GM10248 (cell line): ENCODE measurements at regions not wholly inside any gene's neighbourhood (a gene's known extent, or its start where the extent isn't known, plus 50 kb on each side); places are given as distances from the start of the nearest gene placed in this dataset.

ENCODE experiments used
- CTCF ChIA-PET: fragments of 300-600 bp; sonication (Branson Sonifier 250); formaldehyde crosslinking; extraction: SDS; loops from one replicate; lab custom pipeline; 2021; ENCODE audit warnings: antibody characterized with exemption; lab: Yijun Ruan, JAX
- POLR2A ChIA-PET: fragments of 350-650 bp; sonication (Branson Sonifier 250); formaldehyde crosslinking; extraction: SDS; loops from one replicate; lab custom pipeline; 2020; ENCODE audit warnings: antibody characterized with exemption; lab: Yijun Ruan, JAX
- DNase-seq: peaks from one replicate; pipeline ENCODE4 v3.0.0; 2012; ENCODE audit errors: extremely low spot score
- CTCF ChIP-seq: IDR thresholded peaks from 2 replicates; pipeline ENCODE4 v1.5.1; 2012; ENCODE audit warnings: mild to moderate bottlenecking, low read depth; ENCODE audit errors: extremely low read depth, missing control alignments, control extremely low read depth

GRCh38 chr12:102740141-102740955, 176.7 kb downstream of the PAH start:
- ChIA-PET POLR2A (no interaction called here), CTCF (interaction anchor here (0.7 to 3.0 kb wide), 34 partner anchors 9 to 960 kb away, joined by 3 to 19 read pairs (median 4); no protein-coding TSS in a partner anchor)
- peak; percentile 24 for TF ChIP-seq CTCF
- DNase-seq: no peak

GRCh38 chr12:102736328-102736727, 180.7 kb downstream of the PAH start:
- POLR2A ChIA-PET: no interaction called here
- no peak for TF ChIP-seq CTCF

GRCh38 chr12:102735104-102735503, 181.9 kb downstream of the PAH start:
- ChIA-PET POLR2A (no interaction called here), CTCF (interaction anchor here (0.9 to 2.1 kb wide), 2 partner anchors 11 to 34 kb away, joined by 3 to 4 read pairs; no protein-coding TSS in a partner anchor)
- peak; percentile 43 for DNase-seq
- no peak for TF ChIP-seq CTCF

More at GRCh38 chr12:102736328-102736727, 180.7 kb downstream of the PAH start:
- no peak for DNase-seq
- CTCF ChIA-PET: interaction anchor here (1.3 to 2.1 kb wide), 2 partner anchors 9 to 10 kb away, joined by 4 read pairs; no protein-coding TSS in a partner anchor

- DNase-seq: no peak
- ChIA-PET POLR2A (no interaction called here), CTCF (interaction anchor here (1.4 to 3.2 kb wide), 2 partner anchors 8 to 636 kb away, joined by 3 to 14 read pairs; no protein-coding TSS in a partner anchor)
- no peak for TF ChIP-seq CTCF
These were observed 186.0 kb downstream of the PAH start for GRCh38 chr12:102730996-102731395.

- DNase-seq: peak; percentile 21
- ChIA-PET POLR2A (no interaction called here), CTCF (interaction anchor here (1.5 to 3.2 kb wide), 2 partner anchors 11 to 26 kb away, joined by 4 to 14 read pairs; no protein-coding TSS in a partner anchor)
- no peak for TF ChIP-seq CTCF
These were observed 188.4 kb downstream of the PAH start for GRCh38 chr12:102728506-102729242.

GRCh38 chr12:102726686-102727085, 190.4 kb downstream of the PAH start:
- no peak for TF ChIP-seq CTCF
- no peak for DNase-seq
- CTCF ChIA-PET: interaction anchor here (1.4 kb wide), 2 partner anchors 13 to 36 kb away, joined by 3 to 5 read pairs; no protein-coding TSS in a partner anchor
- POLR2A ChIA-PET: no interaction called here
